ENCODE measurements at regions not wholly inside any gene's neighbourhood (a gene's known extent, or its start where the extent isn't known, plus 50 kb on each side); places are given as distances from the start of the nearest gene placed in this dataset.

- no peak for TF ChIP-seq NR1H2 (CRISPR knock-in tag; IDR thresholded peaks at IDR 0.05)
- Mint-ChIP-seq H3K27me3 (ENCODE audit: low read depth) (peaks cover 12% of the 10 kb centered on the region), H3K27ac (no peak overlapping the region), H3K9me3 (peaks cover 24% of the 10 kb centered on the region), H3K4me3 (no peak overlapping the region), H3K4me1 (peaks cover 31% of the 10 kb centered on the region), H3K36me3 (peaks cover 23% of the 10 kb centered on the region)
- no peak for ATAC-seq
- no peak for DNase-seq (ENCODE audit: low spot score)
- ChIA-PET CTCF (interaction anchor here (1.1 kb wide), 1 partner anchor 37 kb away, joined by 3 read pairs; no protein-coding TSS in a partner anchor), POLR2A (interaction anchor here (1.2 kb wide), 1 partner anchor 12 kb away, joined by 3 read pairs; no protein-coding TSS in a partner anchor)
Observed at GRCh38 chr10:33103863-33104379, 145.9 kb upstream of the ITGB1 start.

GRCh38 chr10:33102071-33102470 lies 144.0 kb upstream of the ITGB1 start:
- CTCF ChIA-PET: interaction anchor here (2.0 to 3.4 kb wide), 2 partner anchors 14 to 35 kb away, joined by 8 to 14 read pairs; no protein-coding TSS in a partner anchor
- Mint-ChIP-seq H3K27me3 (ENCODE audit: low read depth) (peaks cover 8% of the 10 kb centered on the region), H3K4me1 (peaks cover 17% of the 10 kb centered on the region), H3K36me3 (peaks cover 31% of the 10 kb centered on the region), H3K9me3 (peaks cover 36% of the 10 kb centered on the region), H3K27ac (no peak overlapping the region), H3K4me3 (no peak overlapping the region)
- DNase-seq (ENCODE audit: low spot score) (no peak), ATAC-seq (no peak)
- POLR2A ChIA-PET: no interaction called here
- TF ChIP-seq AR (CRISPR knock-in tag; IDR thresholded peaks at IDR 0.05): no peak
- no peak for TF ChIP-seq NFATC4 (CRISPR knock-in tag; IDR thresholded peaks at IDR 0.05)
- no peak for TF ChIP-seq PRRX2 (CRISPR knock-in tag; IDR thresholded peaks at IDR 0.05)
- no peak for TF ChIP-seq FOXP1 (CRISPR knock-in tag; IDR thresholded peaks at IDR 0.05; ENCODE audit: borderline replicate concordance)
- TF ChIP-seq ARID4B (CRISPR knock-in tag; IDR thresholded peaks at IDR 0.05; ENCODE audit: borderline replicate concordance): no peak
- TF ChIP-seq KAT7 (CRISPR knock-in tag; IDR thresholded peaks at IDR 0.05; ENCODE audit: borderline replicate concordance): no peak
- TF ChIP-seq OVOL2 (CRISPR knock-in tag; IDR thresholded peaks at IDR 0.05; ENCODE audit: borderline replicate concordance): no peak
- no peak for TF ChIP-seq NFE2L1 (CRISPR knock-in tag; IDR thresholded peaks at IDR 0.05)

- ChIA-PET POLR2A (no interaction called here), CTCF (interaction anchor here (2.0 to 3.4 kb wide), 2 partner anchors 15 to 35 kb away, joined by 8 to 14 read pairs; no protein-coding TSS in a partner anchor)
- peaks cover 17% of the 10 kb centered on the region for H3K4me1 Mint-ChIP-seq
- peaks cover 38% of the 10 kb centered on the region for H3K36me3 Mint-ChIP-seq
- H3K27ac Mint-ChIP-seq: no peak overlapping the region
- ATAC-seq (no peak), DNase-seq (ENCODE audit: low spot score) (no peak)
- no peak overlapping the region for H3K4me3 Mint-ChIP-seq
- peaks cover 43% of the 10 kb centered on the region for H3K9me3 Mint-ChIP-seq
- H3K27me3 Mint-ChIP-seq (ENCODE audit: low read depth): peaks cover 6% of the 10 kb centered on the region; the same call in 1 of the 2 replicates
- TF ChIP-seq SOX15 (CRISPR knock-in tag; IDR thresholded peaks at IDR 0.05): no peak
- no peak for TF ChIP-seq ZNF138 (CRISPR knock-in tag; conservative IDR thresholded peaks at IDR 0.05)
- TF ChIP-seq MAX (CRISPR knock-in tag; IDR thresholded peaks at IDR 0.05): no peak
- no peak for TF ChIP-seq ZNF423 (CRISPR knock-in tag; IDR thresholded peaks at IDR 0.05)
- no peak for TF ChIP-seq IRF1 (CRISPR knock-in tag; IDR thresholded peaks at IDR 0.05)
- TF ChIP-seq SMAD4 (CRISPR knock-in tag; IDR thresholded peaks at IDR 0.05): no peak
- no peak for TF ChIP-seq ZNF263 (CRISPR knock-in tag; IDR thresholded peaks at IDR 0.05; ENCODE audit: low read depth)
- no peak for TF ChIP-seq ERG (CRISPR knock-in tag; IDR thresholded peaks at IDR 0.05)
- TF ChIP-seq NFE2L1 (CRISPR knock-in tag; IDR thresholded peaks at IDR 0.05): no peak
- TF ChIP-seq HMGA2 (CRISPR knock-in tag; IDR thresholded peaks at IDR 0.05): no peak
- no peak for TF ChIP-seq ATF6 (CRISPR knock-in tag; IDR thresholded peaks at IDR 0.05)
- TF ChIP-seq E2F5 (CRISPR knock-in tag; IDR thresholded peaks at IDR 0.05): no peak
Observed at GRCh38 chr10:33101392-33101787, 143.4 kb upstream of the ITGB1 start.

Measured in WTC11 (cell line).